Limb (tissue), 2 donors: ENCODE measurements at regions not wholly inside any gene's neighbourhood (a gene's known extent, or its start where the extent isn't known, plus 50 kb on each side); places are given as distances from the start of the nearest gene placed in this dataset.
A peak's percentile ranks its signal among the peaks of the same experiment; 100 is the strongest.

Experiments used
- DNase-seq, 2 donors: peaks; one replicate each; pipeline ENCODE4 v3.0.0-alpha.2; 2016; ENCODE audit errors: extremely low spot score in 2 of 2

- DNase-seq, result no peak
These were observed 225.7 kb downstream of the DPH6 start for GRCh38 chr15:35320158-35320780.

DNA sequence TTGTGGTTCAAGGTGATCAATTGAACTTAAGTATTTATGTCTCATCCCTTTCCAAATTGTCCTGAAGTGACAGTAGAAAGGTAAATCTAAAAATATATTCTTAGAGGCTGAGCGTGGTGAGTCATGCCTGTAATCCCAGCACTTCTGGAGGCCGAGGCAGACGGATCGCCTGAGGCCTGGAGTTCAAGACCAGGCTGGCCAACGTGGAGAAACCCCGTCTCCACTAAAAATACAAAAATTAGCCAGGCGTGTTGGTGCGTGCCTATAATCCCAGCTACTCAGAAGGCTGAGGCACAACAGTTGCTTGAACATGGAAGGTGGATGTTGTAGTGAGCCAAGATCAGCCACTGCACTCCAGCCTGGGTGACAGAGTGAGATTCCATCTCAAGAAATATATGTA lies 226.6 kb downstream of the DPH6 start:
- no peak for DNase-seq

GRCh38 chr15:35317217-35317616 lies 228.7 kb downstream of the DPH6 start:
- DNase-seq, result no peak

DNA sequence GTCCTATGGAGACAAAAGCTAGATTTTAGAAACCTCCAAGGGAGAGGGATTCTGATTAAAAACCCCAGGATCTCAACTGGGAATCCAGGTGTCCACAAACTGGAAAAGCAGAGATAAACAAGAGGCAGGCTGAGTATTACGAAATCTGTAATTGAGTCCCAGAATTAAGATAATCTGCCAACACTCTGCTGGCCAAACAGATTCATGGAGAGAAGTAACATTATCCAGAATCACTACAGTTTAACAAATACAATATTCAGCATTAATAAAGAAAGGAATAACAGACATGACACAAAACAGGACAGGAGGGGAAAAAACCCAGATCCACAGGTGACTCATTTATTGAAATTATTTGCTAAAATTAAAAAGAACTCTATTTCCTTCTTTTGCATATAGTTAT lies 227.2 kb upstream of the NANOGP8 start:
- DNase-seq, result no peak

GRCh38 chr15:35311615-35312014 lies 226.5 kb upstream of the NANOGP8 start:
- no peak for DNase-seq

- DNase-seq, result no peak
These were observed 224.8 kb upstream of the NANOGP8 start for GRCh38 chr15:35309886-35310285.

DNA sequence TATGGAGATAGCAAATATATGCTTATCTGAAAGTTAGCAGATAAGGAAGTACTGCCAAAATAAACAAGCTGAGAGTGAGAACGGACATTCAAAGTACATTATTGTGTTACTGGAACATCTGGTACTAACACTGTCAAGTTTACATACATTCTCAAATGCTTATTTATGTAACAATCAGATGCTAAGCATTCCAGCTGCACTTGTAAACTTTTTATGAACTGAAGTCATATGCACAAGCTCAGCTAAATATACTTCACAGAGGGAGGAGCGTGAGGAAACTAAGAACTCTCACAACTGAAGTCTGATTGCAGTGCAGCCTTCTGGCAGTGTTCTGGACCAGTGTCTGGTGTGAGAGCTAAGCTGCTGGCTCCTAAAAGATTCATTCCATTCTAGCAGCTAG lies 223.7 kb upstream of the NANOGP8 start:
- peak in 1 of 2 donors; percentile 83 for DNase-seq

- DNase-seq, result no peak
These were observed 222.6 kb upstream of the NANOGP8 start for GRCh38 chr15:35307676-35308075.

DNA sequence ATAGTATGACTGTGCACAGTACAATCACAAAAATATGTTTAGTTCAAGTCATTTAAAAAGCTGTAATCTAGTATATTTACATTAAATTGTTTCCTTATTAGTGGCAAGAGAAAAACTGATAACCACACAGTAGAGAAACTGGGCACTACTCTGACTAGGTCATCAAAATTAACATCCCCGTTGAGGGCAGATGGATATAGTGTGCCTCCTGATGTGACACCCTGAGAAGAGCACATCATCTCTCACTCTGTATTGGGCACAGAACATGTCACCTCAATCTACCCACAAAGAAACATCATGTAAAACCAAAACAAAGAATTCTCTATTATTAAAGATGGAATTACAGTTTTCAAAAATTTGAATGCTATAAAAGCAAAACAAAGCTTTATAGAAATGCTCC lies 221.9 kb upstream of the NANOGP8 start:
- no peak for DNase-seq

- DNase-seq, result no peak
These were observed 221.4 kb upstream of the NANOGP8 start for GRCh38 chr15:35306361-35306981.

DNA sequence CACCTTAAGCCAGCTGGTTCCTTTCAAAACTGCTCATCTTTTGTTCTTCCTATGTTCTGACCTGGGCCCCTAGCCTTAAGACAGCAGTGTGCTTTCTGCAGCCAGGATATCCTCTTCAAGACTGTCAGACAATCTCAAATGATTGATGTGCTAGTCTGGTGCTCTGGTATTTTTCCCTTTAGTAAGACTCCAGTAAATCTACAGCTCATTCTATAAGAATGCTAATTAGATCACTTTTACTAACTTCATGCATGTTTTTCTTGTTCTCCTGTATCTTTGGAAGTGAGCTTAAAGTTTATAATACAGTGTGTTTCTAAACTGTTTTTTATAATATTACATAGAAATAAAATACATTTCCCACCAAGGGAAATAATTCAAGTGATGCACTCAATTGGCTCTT lies 220.9 kb upstream of the NANOGP8 start:
- no peak for DNase-seq

- DNase-seq, result no peak
These were observed 220.0 kb upstream of the NANOGP8 start for GRCh38 chr15:35305031-35305550.

- no peak for DNase-seq
These were observed 219.3 kb upstream of the NANOGP8 start for GRCh38 chr15:35304389-35304788.

DNA sequence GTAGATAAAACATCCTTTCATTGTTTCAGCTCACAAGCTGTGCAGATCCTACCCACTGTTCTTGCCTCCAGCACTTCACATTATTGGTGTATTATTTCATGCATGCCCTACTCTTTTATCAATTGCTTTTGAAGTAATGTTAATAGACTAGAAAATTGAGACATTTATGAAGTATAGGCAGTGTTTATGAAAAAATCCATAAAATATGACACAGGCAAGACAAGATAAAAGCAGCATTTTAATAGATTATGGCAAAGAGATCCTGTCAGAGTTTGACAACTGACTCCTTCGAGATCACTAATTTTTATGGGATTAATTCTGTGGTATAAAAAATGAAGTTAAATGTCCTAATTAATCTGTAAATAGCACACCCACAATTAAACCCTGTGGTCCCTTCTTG lies 217.2 kb upstream of the NANOGP8 start:
- DNase-seq, result no peak

DNA sequence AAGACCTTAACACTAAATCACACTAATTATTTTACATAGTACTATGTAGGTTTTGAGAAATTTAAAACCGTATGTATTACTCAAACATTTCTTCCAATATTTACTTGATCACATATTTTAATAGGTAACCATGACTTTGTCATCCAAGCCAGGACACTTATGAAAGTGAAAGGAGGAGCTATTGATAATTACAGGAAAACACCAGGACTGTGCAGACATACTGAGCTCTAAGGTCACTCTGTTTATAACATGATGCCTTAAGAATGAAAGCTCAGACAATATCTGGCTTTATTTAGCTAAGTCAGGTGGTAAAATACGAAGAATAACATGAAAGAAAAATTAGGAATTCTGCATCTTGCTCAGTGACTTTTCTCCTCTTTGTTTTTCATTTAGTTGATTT lies 216.0 kb upstream of the NANOGP8 start:
- no peak for DNase-seq

GRCh38 chr15:35299059-35299735 lies 214.1 kb upstream of the NANOGP8 start:
- DNase-seq, result no peak

- no peak for DNase-seq
These were observed 213.4 kb upstream of the NANOGP8 start for GRCh38 chr15:35298509-35298908.

GRCh38 chr15:35293353-35294130 lies 208.4 kb upstream of the NANOGP8 start:
- DNase-seq, result no peak

GRCh38 chr15:35290301-35290721 lies 205.2 kb upstream of the NANOGP8 start:
- DNase-seq, result no peak

DNA sequence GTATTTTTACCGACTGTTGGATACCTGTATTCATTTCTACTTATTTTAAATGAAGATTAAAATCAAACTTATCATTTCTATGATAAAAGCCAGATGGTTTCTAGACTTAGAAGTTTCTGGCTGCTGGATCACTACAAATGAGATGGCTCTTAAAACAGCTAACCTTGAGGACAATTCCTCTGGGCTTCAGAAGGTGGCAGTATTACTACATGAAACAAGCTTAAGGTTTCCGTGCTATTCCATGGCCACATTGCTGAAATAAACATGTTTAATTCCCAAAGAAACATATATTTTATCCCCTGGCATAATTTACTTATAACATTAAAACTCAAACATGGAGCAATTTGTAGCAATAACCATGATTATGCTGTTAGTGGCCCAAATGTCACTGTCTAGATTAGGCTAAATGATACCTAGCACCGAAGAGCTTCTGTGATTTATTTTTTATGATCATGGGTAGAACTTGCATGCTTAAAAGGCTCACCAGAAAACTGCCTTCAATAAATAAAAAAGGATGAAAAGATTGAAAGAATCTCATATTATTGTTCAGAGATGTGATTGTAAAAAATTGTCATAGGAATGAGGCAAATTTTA lies 204.0 kb upstream of the NANOGP8 start:
- DNase-seq, result peak in 1 of 2 donors; percentile 83

DNA sequence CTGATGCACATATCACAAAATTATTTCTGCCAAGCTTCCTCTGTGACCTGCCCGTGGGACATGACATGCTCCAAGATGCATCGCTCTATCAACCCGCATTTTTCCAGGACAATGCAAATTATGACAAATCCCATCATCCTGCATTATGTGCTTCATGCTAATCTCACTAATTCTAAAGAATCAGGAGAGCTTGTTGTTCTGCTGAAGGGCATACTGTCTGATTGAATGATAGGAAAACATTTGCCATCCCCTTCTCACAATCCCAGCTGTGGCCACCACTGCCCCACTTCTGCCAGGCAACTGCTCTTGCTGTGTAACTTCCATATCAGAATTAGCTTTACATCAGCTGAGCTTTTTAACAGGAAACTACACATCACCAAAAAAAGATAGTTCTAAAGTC lies 203.5 kb upstream of the NANOGP8 start:
- no peak for DNase-seq

- no peak for DNase-seq
These were observed 201.6 kb upstream of the NANOGP8 start for GRCh38 chr15:35286721-35287120.
